ENCODE measurements at regions not wholly inside any gene's neighbourhood (a gene's known extent, or its start where the extent isn't known, plus 50 kb on each side); places are given as distances from the start of the nearest gene placed in this dataset.

GRCh38 chr2:13255485-13255884, 538.7 kb downstream of the TRIB2 start:
- H3K9ac ChIP-seq (ENCODE audit: low read length) = no peak overlapping the region
- H4K20me1 ChIP-seq (ENCODE audit: insufficient read depth, low read length) = no peaks in the 10 kb centered on the region
- H3K27ac ChIP-seq (ENCODE audit: low read length) = no peak overlapping the region
- no peak for TF ChIP-seq CTCF (IDR thresholded peaks at IDR 0.05; ENCODE audit: low read depth, low read length)
- TF ChIP-seq EZH2phosphoT487 (IDR thresholded peaks at IDR 0.05; ENCODE audit: low read depth) = no peak
- no peaks in the 10 kb centered on the region for H3K36me3 ChIP-seq (replicated peaks; ENCODE audit: low read depth, low read length)
- H2AFZ ChIP-seq (ENCODE audit: low read depth, low read length) = no peak overlapping the region
- H3K4me3 ChIP-seq (ENCODE audit: low read length) = no peak overlapping the region
- no peaks in the 10 kb centered on the region for H3K27me3 ChIP-seq (ENCODE audit: low read depth, low read length)
- H3K9me3 ChIP-seq (ENCODE audit: insufficient read depth, low read length) = no peaks in the 10 kb centered on the region
- no peaks in the 10 kb centered on the region for H3K79me2 ChIP-seq (ENCODE audit: low read length)
- no peak overlapping the region for H3K4me2 ChIP-seq (ENCODE audit: low read length)
- H3K4me1 ChIP-seq (ENCODE audit: low read length) = peaks cover 10% of the 10 kb centered on the region; the same call in 1 of the 2 replicates

GRCh38 chr2:13260402-13260801, 543.7 kb downstream of the TRIB2 start:
- no peak overlapping the region for H2AFZ ChIP-seq (ENCODE audit: low read depth, low read length)

GRCh38 chr2:13266166-13266565, 549.4 kb downstream of the TRIB2 start:
- TF ChIP-seq CTCF (IDR thresholded peaks at IDR 0.05; ENCODE audit: low read depth, low read length) = no peak
- TF ChIP-seq EZH2phosphoT487 (IDR thresholded peaks at IDR 0.05; ENCODE audit: low read depth) = no peak
- Histone ChIP-seq H3K9me3 (ENCODE audit: insufficient read depth, low read length) (no peaks in the 10 kb centered on the region), H3K4me2 (ENCODE audit: low read length) (no peak overlapping the region), H3K4me3 (ENCODE audit: low read length) (no peak overlapping the region), H3K36me3 (replicated peaks; ENCODE audit: low read depth, low read length) (no peaks in the 10 kb centered on the region), H3K9ac (ENCODE audit: low read length) (no peak overlapping the region), H3K27me3 (ENCODE audit: low read depth, low read length) (no peaks in the 10 kb centered on the region), H4K20me1 (ENCODE audit: insufficient read depth, low read length) (no peaks in the 10 kb centered on the region), H3K27ac (ENCODE audit: low read length) (no peak overlapping the region), H2AFZ (ENCODE audit: low read depth, low read length) (no peak overlapping the region), H3K4me1 (ENCODE audit: low read length) (no peaks in the 10 kb centered on the region), H3K79me2 (ENCODE audit: low read length) (no peaks in the 10 kb centered on the region)

More at GRCh38 chr2:13260402-13260801, 543.7 kb downstream of the TRIB2 start:
- no peak for TF ChIP-seq CTCF (IDR thresholded peaks at IDR 0.05; ENCODE audit: low read depth, low read length)
- TF ChIP-seq EZH2phosphoT487 (IDR thresholded peaks at IDR 0.05; ENCODE audit: low read depth) = no peak
- Histone ChIP-seq H3K4me1 (ENCODE audit: low read length) (peaks cover 5% of the 10 kb centered on the region; the same call in 1 of the 2 replicates), H3K27me3 (ENCODE audit: low read depth, low read length) (no peaks in the 10 kb centered on the region), H3K79me2 (ENCODE audit: low read length) (no peaks in the 10 kb centered on the region), H3K4me2 (ENCODE audit: low read length) (no peak overlapping the region), H3K36me3 (replicated peaks; ENCODE audit: low read depth, low read length) (no peaks in the 10 kb centered on the region), H3K27ac (ENCODE audit: low read length) (no peak overlapping the region), H4K20me1 (ENCODE audit: insufficient read depth, low read length) (no peaks in the 10 kb centered on the region), H3K4me3 (ENCODE audit: low read length) (no peak overlapping the region), H3K9ac (ENCODE audit: low read length) (no peak overlapping the region), H3K9me3 (ENCODE audit: insufficient read depth, low read length) (no peaks in the 10 kb centered on the region)

- Histone ChIP-seq H3K9me3 (ENCODE audit: insufficient read depth, low read length) (no peaks in the 10 kb centered on the region), H3K9ac (ENCODE audit: low read length) (no peak overlapping the region), H3K4me1 (ENCODE audit: low read length) (peaks cover 9% of the 10 kb centered on the region), H2AFZ (ENCODE audit: low read depth, low read length) (no peak overlapping the region), H3K36me3 (replicated peaks; ENCODE audit: low read depth, low read length) (no peaks in the 10 kb centered on the region), H3K4me2 (ENCODE audit: low read length) (no peak overlapping the region), H4K20me1 (ENCODE audit: insufficient read depth, low read length) (no peaks in the 10 kb centered on the region), H3K27ac (ENCODE audit: low read length) (no peak overlapping the region), H3K79me2 (ENCODE audit: low read length) (no peaks in the 10 kb centered on the region), H3K27me3 (ENCODE audit: low read depth, low read length) (no peaks in the 10 kb centered on the region), H3K4me3 (ENCODE audit: low read length) (no peak overlapping the region)
- no peak for TF ChIP-seq CTCF (IDR thresholded peaks at IDR 0.05; ENCODE audit: low read depth, low read length)
- no peak for TF ChIP-seq EZH2phosphoT487 (IDR thresholded peaks at IDR 0.05; ENCODE audit: low read depth)
These were observed 568.0 kb downstream of the TRIB2 start for GRCh38 chr2:13284688-13285087.

Measured in OCI-LY3 (cell line).